ENCODE measurements at regions not wholly inside any gene's neighbourhood (a gene's known extent, or its start where the extent isn't known, plus 50 kb on each side); places are given as distances from the start of the nearest gene placed in this dataset.

GRCh38 chr2:41735006-41735405 is 312.8 kb upstream of the PKDCC start:
- Histone ChIP-seq H3K27ac (ENCODE audit: low read length) (no peak overlapping the region), H3K27me3 (ENCODE audit: control insufficient read depth, insufficient read depth, low read length) (no peaks in the 10 kb centered on the region), H3K4me1 (ENCODE audit: control insufficient read depth, insufficient read depth, low read length) (peaks cover 8% of the 10 kb centered on the region), H3K9me3 (replicated peaks; ENCODE audit: control insufficient read depth, low read depth, low read length) (no peaks in the 10 kb centered on the region), H3K4me3 (ENCODE audit: low read length) (no peak overlapping the region), H3K36me3 (ENCODE audit: control insufficient read depth, insufficient read depth, low read length) (no peaks in the 10 kb centered on the region)
- no peak for DNase-seq
- no CpG with 5 or more reads among the region's 1 CpG for WGBS (ENCODE audit: insufficient coverage)

- WGBS (ENCODE audit: insufficient coverage), result 66% methylated on average over 2 of the region's 2 CpGs
- Histone ChIP-seq H3K27me3 (ENCODE audit: control insufficient read depth, insufficient read depth, low read length) (no peaks in the 10 kb centered on the region), H3K27ac (ENCODE audit: low read length) (no peak overlapping the region), H3K4me3 (ENCODE audit: low read length) (no peak overlapping the region), H3K36me3 (ENCODE audit: control insufficient read depth, insufficient read depth, low read length) (no peaks in the 10 kb centered on the region), H3K9me3 (replicated peaks; ENCODE audit: control insufficient read depth, low read depth, low read length) (no peaks in the 10 kb centered on the region), H3K4me1 (ENCODE audit: control insufficient read depth, insufficient read depth, low read length) (peaks cover 8% of the 10 kb centered on the region)
- DNase-seq, result peak; percentile 16
Measured at GRCh38 chr2:41735476-41735875, 312.3 kb upstream of the PKDCC start.

- H3K27ac ChIP-seq (ENCODE audit: low read length), result no peak overlapping the region
- no peak overlapping the region for H3K4me3 ChIP-seq (ENCODE audit: low read length)
Measured at GRCh38 chr2:41736105-41736567, 311.7 kb upstream of the PKDCC start.

GRCh38 chr2:41736586-41736985 is 311.2 kb upstream of the PKDCC start:
- H3K27me3 ChIP-seq (ENCODE audit: control insufficient read depth, insufficient read depth, low read length), result no peaks in the 10 kb centered on the region
- no peaks in the 10 kb centered on the region for H3K36me3 ChIP-seq (ENCODE audit: control insufficient read depth, insufficient read depth, low read length)
- no CpG with 5 or more reads among the region's 3 CpGs for WGBS (ENCODE audit: insufficient coverage)
- H3K4me3 ChIP-seq (ENCODE audit: low read length), result no peak overlapping the region
- peaks cover 8% of the 10 kb centered on the region for H3K4me1 ChIP-seq (ENCODE audit: control insufficient read depth, insufficient read depth, low read length)
- DNase-seq, result no peak
- no peak overlapping the region for H3K27ac ChIP-seq (ENCODE audit: low read length)
- no peaks in the 10 kb centered on the region for H3K9me3 ChIP-seq (replicated peaks; ENCODE audit: control insufficient read depth, low read depth, low read length)

More at GRCh38 chr2:41736105-41736567, 311.7 kb upstream of the PKDCC start:
- Histone ChIP-seq H3K36me3 (ENCODE audit: control insufficient read depth, insufficient read depth, low read length) (no peaks in the 10 kb centered on the region), H3K4me1 (ENCODE audit: control insufficient read depth, insufficient read depth, low read length) (peaks cover 8% of the 10 kb centered on the region), H3K9me3 (replicated peaks; ENCODE audit: control insufficient read depth, low read depth, low read length) (no peaks in the 10 kb centered on the region), H3K27me3 (ENCODE audit: control insufficient read depth, insufficient read depth, low read length) (no peaks in the 10 kb centered on the region)
- peak; percentile 12 for DNase-seq
- WGBS (ENCODE audit: insufficient coverage), result 88% methylated on average over 1 of the region's 5 CpGs

GRCh38 chr2:41737888-41738287 is 309.9 kb upstream of the PKDCC start:
- WGBS (ENCODE audit: insufficient coverage), result 60% methylated on average over 1 of the region's 2 CpGs
- Histone ChIP-seq H3K9me3 (replicated peaks; ENCODE audit: control insufficient read depth, low read depth, low read length) (no peaks in the 10 kb centered on the region), H3K4me3 (ENCODE audit: low read length) (no peak overlapping the region), H3K36me3 (ENCODE audit: control insufficient read depth, insufficient read depth, low read length) (no peaks in the 10 kb centered on the region), H3K27ac (ENCODE audit: low read length) (no peak overlapping the region), H3K27me3 (ENCODE audit: control insufficient read depth, insufficient read depth, low read length) (no peaks in the 10 kb centered on the region), H3K4me1 (ENCODE audit: control insufficient read depth, insufficient read depth, low read length) (peaks cover 8% of the 10 kb centered on the region)
- peak; percentile 49 for DNase-seq

- Histone ChIP-seq H3K36me3 (ENCODE audit: control insufficient read depth, insufficient read depth, low read length) (no peaks in the 10 kb centered on the region), H3K27me3 (ENCODE audit: control insufficient read depth, insufficient read depth, low read length) (no peaks in the 10 kb centered on the region), H3K9me3 (replicated peaks; ENCODE audit: control insufficient read depth, low read depth, low read length) (no peaks in the 10 kb centered on the region), H3K27ac (ENCODE audit: low read length) (no peak overlapping the region), H3K4me1 (ENCODE audit: control insufficient read depth, insufficient read depth, low read length) (no peaks in the 10 kb centered on the region), H3K4me3 (ENCODE audit: low read length) (no peak overlapping the region)
- WGBS (ENCODE audit: insufficient coverage), result 20% methylated on average over 1 of the region's 2 CpGs
- DNase-seq, result peak; percentile 67
Measured at GRCh38 chr2:41741951-41742595, 305.7 kb upstream of the PKDCC start.

- DNase-seq, result no peak
- WGBS (ENCODE audit: insufficient coverage), result no CpG with 5 or more reads among the region's 2 CpGs
- H3K36me3 ChIP-seq (ENCODE audit: control insufficient read depth, insufficient read depth, low read length), result no peaks in the 10 kb centered on the region
Measured at GRCh38 chr2:41743324-41743723, 304.5 kb upstream of the PKDCC start.

GRCh38 chr2:41750829-41751228 is 297.0 kb upstream of the PKDCC start:
- Histone ChIP-seq H3K4me1 (ENCODE audit: control insufficient read depth, insufficient read depth, low read length) (no peaks in the 10 kb centered on the region), H3K36me3 (ENCODE audit: control insufficient read depth, insufficient read depth, low read length) (no peaks in the 10 kb centered on the region), H3K27ac (ENCODE audit: low read length) (no peak overlapping the region), H3K4me3 (ENCODE audit: low read length) (no peak overlapping the region), H3K9me3 (replicated peaks; ENCODE audit: control insufficient read depth, low read depth, low read length) (no peaks in the 10 kb centered on the region), H3K27me3 (ENCODE audit: control insufficient read depth, insufficient read depth, low read length) (no peaks in the 10 kb centered on the region)
- no CpG with 5 or more reads among the region's 3 CpGs for WGBS (ENCODE audit: insufficient coverage)
- DNase-seq, result no peak

More at GRCh38 chr2:41743324-41743723, 304.5 kb upstream of the PKDCC start:
- Histone ChIP-seq H3K4me3 (ENCODE audit: low read length) (no peak overlapping the region), H3K27me3 (ENCODE audit: control insufficient read depth, insufficient read depth, low read length) (no peaks in the 10 kb centered on the region), H3K27ac (ENCODE audit: low read length) (no peak overlapping the region), H3K9me3 (replicated peaks; ENCODE audit: control insufficient read depth, low read depth, low read length) (no peaks in the 10 kb centered on the region), H3K4me1 (ENCODE audit: control insufficient read depth, insufficient read depth, low read length) (no peaks in the 10 kb centered on the region)

GRCh38 chr2:41759880-41760279 is 287.9 kb upstream of the PKDCC start:
- WGBS (ENCODE audit: insufficient coverage), result 78% methylated on average over 2 of the region's 3 CpGs

GRCh38 chr2:41763141-41763540 is 284.7 kb upstream of the PKDCC start:
- Histone ChIP-seq H3K27me3 (ENCODE audit: control insufficient read depth, insufficient read depth, low read length) (no peaks in the 10 kb centered on the region), H3K9me3 (replicated peaks; ENCODE audit: control insufficient read depth, low read depth, low read length) (no peaks in the 10 kb centered on the region), H3K27ac (ENCODE audit: low read length) (no peak overlapping the region), H3K4me1 (ENCODE audit: control insufficient read depth, insufficient read depth, low read length) (peaks cover 3% of the 10 kb centered on the region), H3K4me3 (ENCODE audit: low read length) (no peak overlapping the region), H3K36me3 (ENCODE audit: control insufficient read depth, insufficient read depth, low read length) (no peaks in the 10 kb centered on the region)
- DNase-seq, result no peak
- 86% methylated on average over 1 of the region's 4 CpGs for WGBS (ENCODE audit: insufficient coverage)

More at GRCh38 chr2:41759880-41760279, 287.9 kb upstream of the PKDCC start:
- H3K4me3 ChIP-seq (ENCODE audit: low read length), result no peak overlapping the region
- H3K27me3 ChIP-seq (ENCODE audit: control insufficient read depth, insufficient read depth, low read length), result no peaks in the 10 kb centered on the region
- peaks cover 3% of the 10 kb centered on the region for H3K4me1 ChIP-seq (ENCODE audit: control insufficient read depth, insufficient read depth, low read length)
- no peak for DNase-seq
- H3K36me3 ChIP-seq (ENCODE audit: control insufficient read depth, insufficient read depth, low read length), result no peaks in the 10 kb centered on the region
- no peaks in the 10 kb centered on the region for H3K9me3 ChIP-seq (replicated peaks; ENCODE audit: control insufficient read depth, low read depth, low read length)
- no peak overlapping the region for H3K27ac ChIP-seq (ENCODE audit: low read length)

GRCh38 chr2:41764131-41764530 is 283.7 kb upstream of the PKDCC start:
- no peaks in the 10 kb centered on the region for H3K36me3 ChIP-seq (ENCODE audit: control insufficient read depth, insufficient read depth, low read length)
- H3K27ac ChIP-seq (ENCODE audit: low read length), result no peak overlapping the region
- H3K27me3 ChIP-seq (ENCODE audit: control insufficient read depth, insufficient read depth, low read length), result peaks cover 2% of the 10 kb centered on the region
- peak; percentile 88 for DNase-seq
- H3K4me1 ChIP-seq (ENCODE audit: control insufficient read depth, insufficient read depth, low read length), result peaks cover 5% of the 10 kb centered on the region
- 45% methylated on average over 1 of the region's 1 CpG for WGBS (ENCODE audit: insufficient coverage)
- H3K4me3 ChIP-seq (ENCODE audit: low read length), result no peak overlapping the region
- H3K9me3 ChIP-seq (replicated peaks; ENCODE audit: control insufficient read depth, low read depth, low read length), result no peaks in the 10 kb centered on the region

Measured in muscle of leg (tissue), 3 donors.